ENCODE measurements at regions not wholly inside any gene's neighbourhood (a gene's known extent, or its start where the extent isn't known, plus 50 kb on each side); places are given as distances from the start of the nearest gene placed in this dataset.

DNA sequence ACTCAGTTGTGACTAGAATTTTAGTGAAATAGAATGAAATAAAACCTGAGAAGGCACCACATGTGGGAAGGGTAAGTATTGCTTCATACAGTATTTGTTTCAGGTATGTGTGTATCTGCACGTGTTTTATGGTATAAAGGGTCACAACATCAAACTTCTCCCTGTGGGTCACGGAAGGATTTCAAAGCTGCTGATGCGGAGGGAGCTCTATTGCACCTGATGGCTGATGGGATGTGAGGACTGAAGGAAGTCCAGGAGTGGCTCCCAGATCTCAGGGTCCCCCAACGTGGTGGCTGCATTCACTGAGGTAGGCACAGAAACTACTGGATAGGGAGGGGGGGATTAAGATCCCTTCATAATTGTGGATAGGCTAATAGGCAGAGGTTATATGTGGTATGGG is 159.7 kb downstream of the PJA2 start:
- no peak for DNase-seq
- ChIA-PET CTCF (no interaction called here), POLR2A (interaction anchor here (0.6 kb wide), 1 partner anchor 120 kb away, joined by 9 read pairs; no protein-coding TSS in a partner anchor)
- H3K27me3 ChIP-seq (replicated peaks in 1 of 4; ENCODE audit: control extremely low read depth in 1 of 4, control insufficient read depth in 3 of 4, insufficient read depth in 4 of 4, low read length in 3 of 4), result no peaks in the 10 kb centered on the region
- TF ChIP-seq, protein P1, sequence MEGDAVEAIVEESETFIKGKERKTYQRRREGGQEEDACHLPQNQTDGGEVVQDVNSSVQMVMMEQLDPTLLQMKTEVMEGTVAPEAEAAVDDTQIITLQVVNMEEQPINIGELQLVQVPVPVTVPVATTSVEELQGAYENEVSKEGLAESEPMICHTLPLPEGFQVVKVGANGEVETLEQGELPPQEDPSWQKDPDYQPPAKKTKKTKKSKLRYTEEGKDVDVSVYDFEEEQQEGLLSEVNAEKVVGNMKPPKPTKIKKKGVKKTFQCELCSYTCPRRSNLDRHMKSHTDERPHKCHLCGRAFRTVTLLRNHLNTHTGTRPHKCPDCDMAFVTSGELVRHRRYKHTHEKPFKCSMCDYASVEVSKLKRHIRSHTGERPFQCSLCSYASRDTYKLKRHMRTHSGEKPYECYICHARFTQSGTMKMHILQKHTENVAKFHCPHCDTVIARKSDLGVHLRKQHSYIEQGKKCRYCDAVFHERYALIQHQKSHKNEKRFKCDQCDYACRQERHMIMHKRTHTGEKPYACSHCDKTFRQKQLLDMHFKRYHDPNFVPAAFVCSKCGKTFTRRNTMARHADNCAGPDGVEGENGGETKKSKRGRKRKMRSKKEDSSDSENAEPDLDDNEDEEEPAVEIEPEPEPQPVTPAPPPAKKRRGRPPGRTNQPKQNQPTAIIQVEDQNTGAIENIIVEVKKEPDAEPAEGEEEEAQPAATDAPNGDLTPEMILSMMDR (IDR thresholded peaks at IDR 0.05), result no peak
- no peak for TF ChIP-seq EZH2 (IDR thresholded peaks at IDR 0.05; ENCODE audit: borderline replicate concordance, insufficient read depth, low read depth, low read length, poor library complexity, severe bottlenecking)
- no peak overlapping the region for H3K27ac Mint-ChIP-seq
- intact Hi-C loops (cut with micrococcal nuclease), result no loop called here
- H3K4me3 Mint-ChIP-seq, result no peak overlapping the region
- no peaks in the 10 kb centered on the region for H3K27me3 Mint-ChIP-seq
- no peak for ATAC-seq (ENCODE audit: low read depth)
- H3K9me3 Mint-ChIP-seq (ENCODE audit: insufficient read depth), result peaks cover 15% of the 10 kb centered on the region
- H3K79me2 ChIP-seq (ENCODE audit: control insufficient read depth, insufficient read depth, low read length), result no peaks in the 10 kb centered on the region
- H3K4me2 ChIP-seq (replicated peaks; ENCODE audit: low read depth, low read length, poor library complexity, severe bottlenecking), result no peak overlapping the region
- no peak overlapping the region for H2AFZ ChIP-seq (ENCODE audit: insufficient read depth, low read depth, low read length, poor library complexity, severe bottlenecking)
- H3K4me1 Mint-ChIP-seq, result no peaks in the 10 kb centered on the region
- H3K9me3 ChIP-seq (ENCODE audit: control extremely low read depth in 1 of 3, control insufficient read depth in 2 of 3, insufficient read depth in 1 of 3, low read length in 2 of 3), result peaks cover 0 to 23% (median 8%) of the 10 kb centered on the region in 3 donors
- no peaks in the 10 kb centered on the region for H3K36me3 ChIP-seq (replicated peaks in 1 of 2; ENCODE audit: control extremely low read depth in 1 of 2, control insufficient read depth in 1 of 2, extremely low read depth in 1 of 2, insufficient read depth in 2 of 2, low read length in 1 of 2)
- no peak overlapping the region for H3K9ac ChIP-seq (ENCODE audit: low read length)
- no peaks in the 10 kb centered on the region for H3K4me1 ChIP-seq (ENCODE audit: control insufficient read depth in 2 of 2, insufficient read depth in 2 of 2, low read length in 2 of 2)
- WGBS (ENCODE audit: insufficient coverage), result 87% methylated on average over 4 of the region's 4 CpGs
- H3K27ac ChIP-seq (ENCODE audit: low read length in 2 of 2), result no peak overlapping the region
- no peak overlapping the region for H3K4me3 ChIP-seq (ENCODE audit: control extremely low read depth in 1 of 5, extremely low read depth in 1 of 5, insufficient read depth in 1 of 5, low read depth in 2 of 5, low read length in 4 of 5)
- no peaks in the 10 kb centered on the region for H4K20me1 ChIP-seq (ENCODE audit: control insufficient read depth, insufficient read depth, low read length, poor library complexity, severe bottlenecking)

DNA sequence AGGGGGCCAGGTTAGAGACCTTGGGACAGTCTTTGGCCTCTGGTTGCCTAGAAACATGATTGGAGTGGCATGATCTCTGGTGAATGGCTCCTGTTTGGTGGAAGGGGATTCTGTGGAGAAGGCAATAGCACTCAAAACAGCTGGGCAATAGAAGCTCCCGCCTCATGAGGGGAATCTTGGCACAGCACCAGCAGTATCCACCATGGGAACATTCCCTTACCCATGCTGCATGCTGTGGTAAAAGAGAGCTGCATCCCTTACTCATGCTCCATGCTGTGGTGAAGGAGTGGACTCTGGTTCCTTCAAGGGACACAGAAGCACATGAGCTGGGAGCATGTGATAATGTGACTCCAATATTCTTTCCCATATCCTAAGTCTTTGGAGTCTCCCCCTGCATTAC is 160.6 kb downstream of the PJA2 start:
- no CpG with 5 or more reads among the region's 1 CpG for WGBS (ENCODE audit: insufficient coverage)
- Histone ChIP-seq H3K36me3 (replicated peaks in 1 of 2; ENCODE audit: control extremely low read depth in 1 of 2, control insufficient read depth in 1 of 2, extremely low read depth in 1 of 2, insufficient read depth in 2 of 2, low read length in 1 of 2) (no peaks in the 10 kb centered on the region), H3K79me2 (ENCODE audit: control insufficient read depth, insufficient read depth, low read length) (no peaks in the 10 kb centered on the region), H3K27ac (ENCODE audit: low read length in 2 of 2) (no peak overlapping the region), H2AFZ (ENCODE audit: insufficient read depth, low read depth, low read length, poor library complexity, severe bottlenecking) (no peak overlapping the region), H4K20me1 (ENCODE audit: control insufficient read depth, insufficient read depth, low read length, poor library complexity, severe bottlenecking) (no peaks in the 10 kb centered on the region), H3K27me3 (replicated peaks in 1 of 4; ENCODE audit: control extremely low read depth in 1 of 4, control insufficient read depth in 3 of 4, insufficient read depth in 4 of 4, low read length in 3 of 4) (no peaks in the 10 kb centered on the region), H3K4me3 (ENCODE audit: control extremely low read depth in 1 of 5, extremely low read depth in 1 of 5, insufficient read depth in 1 of 5, low read depth in 2 of 5, low read length in 4 of 5) (no peak overlapping the region), H3K9me3 (ENCODE audit: control extremely low read depth in 1 of 3, control insufficient read depth in 2 of 3, insufficient read depth in 1 of 3, low read length in 2 of 3) (peaks cover 0 to 24% (median 8%) of the 10 kb centered on the region in 3 donors), H3K4me2 (replicated peaks; ENCODE audit: low read depth, low read length, poor library complexity, severe bottlenecking) (no peak overlapping the region), H3K4me1 (ENCODE audit: control insufficient read depth in 2 of 2, insufficient read depth in 2 of 2, low read length in 2 of 2) (no peaks in the 10 kb centered on the region), H3K9ac (ENCODE audit: low read length) (no peak overlapping the region)
- H3K9me3 Mint-ChIP-seq (ENCODE audit: insufficient read depth), result peaks cover 15% of the 10 kb centered on the region
- ChIA-PET POLR2A (no interaction called here), CTCF (no interaction called here)
- no peak for TF ChIP-seq EZH2 (IDR thresholded peaks at IDR 0.05; ENCODE audit: borderline replicate concordance, insufficient read depth, low read depth, low read length, poor library complexity, severe bottlenecking)
- TF ChIP-seq, protein P1 (IDR thresholded peaks at IDR 0.05), result no peak
- H3K4me3 Mint-ChIP-seq, result no peak overlapping the region
- H3K4me1 Mint-ChIP-seq, result no peaks in the 10 kb centered on the region
- intact Hi-C loops (cut with micrococcal nuclease), result no loop called here
- no peak for ATAC-seq (ENCODE audit: low read depth)
- no peak for DNase-seq
- no peaks in the 10 kb centered on the region for H3K27me3 Mint-ChIP-seq
- no peak overlapping the region for H3K27ac Mint-ChIP-seq

Measured in B cell (primary cell).